ENCODE measurements at regions not wholly inside any gene's neighbourhood (a gene's known extent, or its start where the extent isn't known, plus 50 kb on each side); places are given as distances from the start of the nearest gene placed in this dataset.

DNA sequence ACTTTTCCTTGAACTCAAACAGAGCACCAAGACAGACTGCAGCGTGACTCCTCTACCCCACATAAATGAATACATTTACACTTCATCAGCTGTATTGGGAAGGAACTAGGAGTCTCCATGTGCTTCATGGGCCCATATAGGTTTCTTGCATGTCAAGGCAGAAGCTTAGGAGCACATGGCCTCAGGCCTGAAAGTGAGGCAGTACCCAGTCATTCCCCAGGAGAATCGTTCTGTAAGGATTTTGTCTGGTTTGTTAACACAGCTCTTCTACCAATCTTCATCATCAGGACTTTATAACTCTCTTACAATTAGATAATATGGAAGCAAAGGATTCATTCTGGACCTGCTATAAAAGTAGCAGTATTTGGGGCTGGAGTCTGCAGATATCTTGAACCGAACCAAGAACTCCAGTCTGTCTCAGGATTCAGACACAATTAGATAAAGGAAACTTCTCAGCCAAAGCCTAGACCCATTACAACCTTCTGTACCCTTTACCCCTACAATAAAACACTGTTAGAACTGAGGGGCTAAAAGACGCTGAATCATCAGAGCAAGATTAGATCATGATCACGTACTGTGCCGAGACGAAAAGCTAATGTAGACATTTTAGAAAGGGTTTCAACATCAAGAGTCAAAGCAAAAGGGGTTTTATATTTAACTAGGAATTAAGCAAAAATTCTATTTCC lies 385.5 kb upstream of the SLC30A5 start:
- Histone ChIP-seq H3K4me2 (ENCODE audit: low read depth, low read length) (no peak overlapping the region), H3K27me3 (ENCODE audit: control insufficient read depth in 1 of 2, insufficient read depth in 2 of 2, low read length in 2 of 2) (no peaks in the 10 kb centered on the region), H2AFZ (ENCODE audit: low read length) (no peak overlapping the region), H4K20me1 (ENCODE audit: insufficient read depth, low read length) (no peaks in the 10 kb centered on the region), H3K4me3 (replicated peaks in 1 of 3; ENCODE audit: insufficient read depth in 1 of 3, low read depth in 2 of 3, low read length in 3 of 3) (no peak overlapping the region), H3K4me1 (ENCODE audit: insufficient read depth, low read length) (no peaks in the 10 kb centered on the region), H3K9ac (ENCODE audit: insufficient read depth, low read depth, low read length) (no peak overlapping the region), H3K79me2 (ENCODE audit: insufficient read depth, low read length) (no peaks in the 10 kb centered on the region), H3K27ac (ENCODE audit: extremely low read length, insufficient read depth, low read length) (no peak overlapping the region), H3K36me3 (replicated peaks in 1 of 2; ENCODE audit: control insufficient read depth in 1 of 2, insufficient read depth in 2 of 2, low read length in 2 of 2) (no peaks in the 10 kb centered on the region), H3K9me3 (ENCODE audit: low read length) (no peaks in the 10 kb centered on the region)
- in situ Hi-C loops (cut with HindIII; ENCODE audit: extremely low pct_ligation_motif_present, low pct_unique_long_range_greater_than_20kb) (no loop called here), intact Hi-C loops (cut with micrococcal nuclease; ENCODE audit: unreplicated experiment) (no loop called here)
- ATAC-seq: no peak
- POLR2A ChIA-PET: no interaction called here
- CTCF ChIA-PET (ENCODE audit: low intra/inter-chr PET ratio, low total read pairs): no interaction called here
- FAIRE-seq: no peak
- DNase-seq (ENCODE audit: low spot score): no peak
- 23% methylated on average over 7 of the region's 7 CpGs for WGBS (ENCODE audit: low lambda C conversion rate)
- BruUV-seq (replicated peaks): no TSS peak
- no peak for TF ChIP-seq FOXJ3 (CRISPR knock-in tag; IDR thresholded peaks at IDR 0.05; ENCODE audit: borderline replicate concordance)
- no peak for TF ChIP-seq ZNF879 (CRISPR knock-in tag; IDR thresholded peaks at IDR 0.05)
- no peak for TF ChIP-seq ZNF235 (CRISPR knock-in tag; IDR thresholded peaks at IDR 0.05; ENCODE audit: borderline replicate concordance)
- TF ChIP-seq ZNF788 (CRISPR knock-in tag; IDR thresholded peaks at IDR 0.05; ENCODE audit: borderline replicate concordance): no peak
- no peak for TF ChIP-seq POLR2AphosphoS5 (IDR thresholded peaks at IDR 0.05; ENCODE audit: low read depth, low read length)
- TF ChIP-seq, protein P1, sequence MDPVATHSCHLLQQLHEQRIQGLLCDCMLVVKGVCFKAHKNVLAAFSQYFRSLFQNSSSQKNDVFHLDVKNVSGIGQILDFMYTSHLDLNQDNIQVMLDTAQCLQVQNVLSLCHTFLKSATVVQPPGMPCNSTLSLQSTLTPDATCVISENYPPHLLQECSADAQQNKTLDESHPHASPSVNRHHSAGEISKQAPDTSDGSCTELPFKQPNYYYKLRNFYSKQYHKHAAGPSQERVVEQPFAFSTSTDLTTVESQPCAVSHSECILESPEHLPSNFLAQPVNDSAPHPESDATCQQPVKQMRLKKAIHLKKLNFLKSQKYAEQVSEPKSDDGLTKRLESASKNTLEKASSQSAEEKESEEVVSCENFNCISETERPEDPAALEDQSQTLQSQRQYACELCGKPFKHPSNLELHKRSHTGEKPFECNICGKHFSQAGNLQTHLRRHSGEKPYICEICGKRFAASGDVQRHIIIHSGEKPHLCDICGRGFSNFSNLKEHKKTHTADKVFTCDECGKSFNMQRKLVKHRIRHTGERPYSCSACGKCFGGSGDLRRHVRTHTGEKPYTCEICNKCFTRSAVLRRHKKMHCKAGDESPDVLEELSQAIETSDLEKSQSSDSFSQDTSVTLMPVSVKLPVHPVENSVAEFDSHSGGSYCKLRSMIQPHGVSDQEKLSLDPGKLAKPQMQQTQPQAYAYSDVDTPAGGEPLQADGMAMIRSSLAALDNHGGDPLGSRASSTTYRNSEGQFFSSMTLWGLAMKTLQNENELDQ (CRISPR knock-in tag; IDR thresholded peaks at IDR 0.05; ENCODE audit: borderline replicate concordance): no peak
- no peak for TF ChIP-seq DPF2 (CRISPR knock-in tag; IDR thresholded peaks at IDR 0.05; ENCODE audit: borderline replicate concordance, low read depth)
- TF ChIP-seq, protein P2, sequence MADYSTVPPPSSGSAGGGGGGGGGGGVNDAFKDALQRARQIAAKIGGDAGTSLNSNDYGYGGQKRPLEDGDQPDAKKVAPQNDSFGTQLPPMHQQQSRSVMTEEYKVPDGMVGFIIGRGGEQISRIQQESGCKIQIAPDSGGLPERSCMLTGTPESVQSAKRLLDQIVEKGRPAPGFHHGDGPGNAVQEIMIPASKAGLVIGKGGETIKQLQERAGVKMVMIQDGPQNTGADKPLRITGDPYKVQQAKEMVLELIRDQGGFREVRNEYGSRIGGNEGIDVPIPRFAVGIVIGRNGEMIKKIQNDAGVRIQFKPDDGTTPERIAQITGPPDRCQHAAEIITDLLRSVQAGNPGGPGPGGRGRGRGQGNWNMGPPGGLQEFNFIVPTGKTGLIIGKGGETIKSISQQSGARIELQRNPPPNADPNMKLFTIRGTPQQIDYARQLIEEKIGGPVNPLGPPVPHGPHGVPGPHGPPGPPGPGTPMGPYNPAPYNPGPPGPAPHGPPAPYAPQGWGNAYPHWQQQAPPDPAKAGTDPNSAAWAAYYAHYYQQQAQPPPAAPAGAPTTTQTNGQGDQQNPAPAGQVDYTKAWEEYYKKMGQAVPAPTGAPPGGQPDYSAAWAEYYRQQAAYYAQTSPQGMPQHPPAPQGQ (CRISPR knock-in tag; IDR thresholded peaks at IDR 0.05; ENCODE audit: borderline replicate concordance): no peak
- TF ChIP-seq NR2F1 (CRISPR knock-in tag; IDR thresholded peaks at IDR 0.05): no peak
- no peak for TF ChIP-seq MEF2D (CRISPR knock-in tag; IDR thresholded peaks at IDR 0.05)
- no peak for TF ChIP-seq ZBTB33 (CRISPR knock-in tag; IDR thresholded peaks at IDR 0.05)
- TF ChIP-seq NFRKB (IDR thresholded peaks at IDR 0.05): no peak
- TF ChIP-seq, protein P3, sequence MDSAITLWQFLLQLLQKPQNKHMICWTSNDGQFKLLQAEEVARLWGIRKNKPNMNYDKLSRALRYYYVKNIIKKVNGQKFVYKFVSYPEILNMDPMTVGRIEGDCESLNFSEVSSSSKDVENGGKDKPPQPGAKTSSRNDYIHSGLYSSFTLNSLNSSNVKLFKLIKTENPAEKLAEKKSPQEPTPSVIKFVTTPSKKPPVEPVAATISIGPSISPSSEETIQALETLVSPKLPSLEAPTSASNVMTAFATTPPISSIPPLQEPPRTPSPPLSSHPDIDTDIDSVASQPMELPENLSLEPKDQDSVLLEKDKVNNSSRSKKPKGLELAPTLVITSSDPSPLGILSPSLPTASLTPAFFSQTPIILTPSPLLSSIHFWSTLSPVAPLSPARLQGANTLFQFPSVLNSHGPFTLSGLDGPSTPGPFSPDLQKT (CRISPR knock-in tag; IDR thresholded peaks at IDR 0.05; ENCODE audit: borderline replicate concordance): no peak

Measured in HepG2 (cell line).